Hematopoietic multipotent progenitor cell (in vitro differentiated cells): ENCODE measurements at regions not wholly inside any gene's neighbourhood (a gene's known extent, or its start where the extent isn't known, plus 50 kb on each side); places are given as distances from the start of the nearest gene placed in this dataset.
"Not testable (repeated sequence)": the region's sequence is repeated elsewhere in the genome, so short reads cannot be mapped to it uniquely, and the experiment has no call there.

Experiments
- DNase-seq, 3 donors: peaks; one replicate each; pipeline ENCODE4 v3.0.0-alpha.2; 2011 to 2015; ENCODE audit warnings: low read depth in 2 of 3, low spot score in 2 of 3

DNA sequence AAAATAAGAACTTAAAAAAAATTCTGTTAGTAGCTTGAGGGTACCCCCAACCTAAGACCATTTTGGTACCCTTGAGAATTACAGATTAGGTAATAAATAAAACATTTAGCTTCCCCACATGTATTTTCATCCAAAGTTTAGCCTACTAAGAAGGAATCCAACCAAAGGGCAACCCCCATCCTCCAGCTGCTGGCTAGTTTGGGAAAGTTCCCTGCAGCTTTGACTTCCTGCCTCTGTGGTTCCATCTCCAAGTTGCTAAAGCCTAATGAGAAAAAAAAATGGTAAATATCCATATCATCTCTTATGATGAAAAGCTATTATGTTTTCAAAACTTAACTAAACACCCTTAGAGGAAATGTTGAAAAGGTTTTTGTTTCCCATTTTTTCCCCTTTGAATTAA lies 547.2 kb downstream of the ANKRD7 start:
- DNase-seq: no peak

DNA sequence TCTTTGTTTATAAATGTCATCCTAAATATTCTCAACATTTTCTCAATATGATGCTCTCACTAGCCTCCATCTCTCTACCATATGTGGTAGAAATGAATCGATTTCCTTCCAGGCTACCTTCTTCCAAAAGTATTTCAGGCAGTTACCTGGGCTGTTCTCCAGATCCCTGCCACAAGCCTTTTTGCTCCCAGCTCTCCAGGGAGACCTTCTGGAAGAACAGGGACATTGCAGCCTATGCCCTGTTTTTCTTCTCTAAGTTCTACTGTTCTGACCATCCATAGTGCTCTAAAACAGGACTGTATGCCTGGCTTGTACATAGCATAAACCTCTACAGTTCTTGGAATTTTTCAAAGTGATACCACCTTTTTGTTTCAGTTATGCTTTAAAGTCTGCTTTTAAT lies 552.8 kb downstream of the ANKRD7 start:
- DNase-seq: no peak

DNA sequence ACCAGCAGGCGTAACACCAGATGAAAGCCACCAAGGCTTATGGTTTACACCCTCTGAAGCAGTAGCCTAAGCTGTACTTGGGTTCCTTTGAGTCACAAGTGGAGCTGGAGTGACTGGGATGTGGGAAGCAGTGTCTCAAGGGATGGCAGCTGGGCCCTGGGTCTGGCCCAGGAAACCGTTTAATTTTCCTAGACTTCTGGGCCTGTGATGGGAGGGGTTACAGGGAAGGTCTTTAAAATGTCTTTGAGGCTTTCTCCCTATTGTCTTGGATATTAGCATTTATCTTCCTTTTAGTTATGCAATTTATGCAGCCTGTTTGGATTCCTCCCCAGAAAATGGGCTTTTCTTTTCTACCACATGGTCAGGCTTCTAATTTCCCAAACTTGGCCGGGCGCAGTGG lies 568.2 kb downstream of the ANKRD7 start:
- DNase-seq: no peak

DNA sequence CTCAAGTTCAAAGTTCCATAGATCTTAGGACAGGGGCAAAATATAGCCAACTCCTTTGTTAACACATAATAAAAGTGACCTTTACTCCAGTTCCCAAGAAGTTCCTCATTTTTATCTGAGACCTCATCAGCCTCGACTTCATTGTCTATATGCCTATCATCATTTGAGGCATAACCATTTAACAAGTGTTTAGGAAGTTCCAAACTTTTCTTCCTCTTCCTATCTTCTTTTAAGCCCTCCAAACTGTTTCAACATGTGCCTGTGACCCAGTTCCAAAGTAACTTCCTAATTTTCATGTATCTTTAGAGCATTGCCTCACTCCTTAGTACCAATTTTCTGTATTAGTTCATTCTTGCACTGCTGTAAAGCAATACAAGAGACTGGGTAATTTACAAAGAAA lies 569.1 kb downstream of the ANKRD7 start:
- no peak for DNase-seq

DNA sequence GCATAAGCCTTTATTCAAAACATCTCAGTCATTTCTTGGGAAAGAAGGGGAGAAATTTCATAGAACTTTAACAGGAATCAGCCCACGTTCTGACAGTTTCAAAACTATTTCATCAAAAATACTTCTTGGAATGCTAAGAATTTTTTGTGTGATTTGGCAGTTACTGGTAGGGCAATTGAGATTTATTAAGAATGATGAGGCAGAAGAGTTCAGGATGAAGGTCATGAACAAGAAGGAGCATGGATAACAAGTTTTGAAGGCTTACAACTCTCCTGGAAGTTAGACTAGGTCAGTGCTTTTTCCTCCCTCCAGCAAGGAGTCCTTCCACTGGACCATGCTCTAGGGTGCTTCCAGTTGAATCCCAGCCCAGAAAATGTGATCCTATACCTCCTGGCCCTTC lies 569.9 kb downstream of the ANKRD7 start:
- no peak for DNase-seq

DNA sequence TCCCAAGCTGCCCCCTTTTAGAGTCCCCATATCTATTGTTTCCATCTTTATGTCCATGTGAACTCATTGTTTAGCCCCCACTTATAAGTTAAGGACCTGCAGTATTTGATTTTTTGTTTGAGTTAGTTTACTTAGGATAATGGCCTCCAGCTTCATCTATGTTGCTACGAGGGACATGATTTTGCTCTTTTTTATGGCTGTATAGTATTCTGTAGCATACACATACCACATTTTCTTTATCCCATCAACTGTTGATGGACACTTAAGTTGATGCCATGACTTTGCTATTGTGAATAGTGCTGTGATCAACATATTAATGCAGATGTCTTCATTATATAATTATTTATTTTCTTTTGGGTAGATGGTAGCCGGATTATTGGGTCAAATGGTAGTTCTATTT lies 576.9 kb downstream of the ANKRD7 start:
- DNase-seq: no peak

DNA sequence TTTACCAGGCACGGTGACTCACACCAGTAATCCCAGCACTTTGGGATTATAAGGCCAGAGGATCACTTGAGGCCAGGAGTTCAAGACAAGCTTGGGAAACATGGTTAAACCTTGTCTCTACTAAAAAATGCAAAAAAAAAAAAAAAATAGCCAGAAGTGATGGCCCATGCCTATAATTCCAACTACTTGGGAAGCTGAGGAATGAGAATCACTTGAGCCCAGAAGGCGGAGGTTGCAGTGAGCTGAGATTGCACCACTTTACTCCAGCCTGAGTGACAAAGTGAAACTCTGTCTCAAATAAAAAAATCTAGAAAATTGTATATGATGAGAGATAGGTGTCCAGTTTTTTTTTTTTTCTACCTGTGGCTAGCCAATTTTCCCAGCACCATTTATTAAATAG lies 578.2 kb downstream of the ANKRD7 start:
- no peak for DNase-seq

DNA sequence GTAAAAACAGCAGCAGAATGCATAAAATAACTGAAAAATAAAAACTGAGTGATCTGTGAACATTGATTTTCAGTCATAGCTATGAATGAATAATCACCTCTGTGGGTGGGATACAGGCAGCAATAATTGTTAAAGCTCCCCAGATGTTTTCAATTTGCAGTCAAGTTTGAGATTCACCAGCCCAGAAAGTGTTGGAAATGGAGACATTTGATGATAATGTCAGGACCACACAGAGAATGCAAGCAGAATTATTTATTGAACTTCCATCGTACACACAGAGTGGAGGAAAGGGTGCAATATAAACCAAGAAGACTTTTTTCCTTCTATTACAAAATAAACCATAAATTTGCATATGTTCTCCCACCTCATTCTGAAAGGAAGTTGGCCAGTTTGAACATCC lies 601.7 kb downstream of the ANKRD7 start:
- DNase-seq: no peak

DNA sequence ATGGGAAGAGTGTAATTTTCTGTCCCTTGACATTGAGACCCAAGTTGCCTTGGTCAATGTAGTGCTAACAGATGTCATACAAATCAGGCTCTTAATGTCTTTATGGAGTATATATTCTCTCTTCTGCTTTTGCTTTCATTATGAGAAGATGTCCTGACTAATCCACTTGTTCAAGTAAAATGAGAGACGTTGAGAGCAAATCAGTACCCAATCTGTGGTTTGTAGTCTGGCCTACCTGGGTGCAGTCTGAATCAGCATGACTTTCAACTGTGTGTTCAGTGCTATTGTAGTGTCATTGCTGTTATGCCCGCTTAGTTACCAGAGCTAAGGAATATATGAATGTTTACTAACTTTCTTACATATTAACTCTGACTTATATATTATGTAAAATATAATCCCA lies 612.4 kb downstream of the ANKRD7 start:
- no peak for DNase-seq

DNA sequence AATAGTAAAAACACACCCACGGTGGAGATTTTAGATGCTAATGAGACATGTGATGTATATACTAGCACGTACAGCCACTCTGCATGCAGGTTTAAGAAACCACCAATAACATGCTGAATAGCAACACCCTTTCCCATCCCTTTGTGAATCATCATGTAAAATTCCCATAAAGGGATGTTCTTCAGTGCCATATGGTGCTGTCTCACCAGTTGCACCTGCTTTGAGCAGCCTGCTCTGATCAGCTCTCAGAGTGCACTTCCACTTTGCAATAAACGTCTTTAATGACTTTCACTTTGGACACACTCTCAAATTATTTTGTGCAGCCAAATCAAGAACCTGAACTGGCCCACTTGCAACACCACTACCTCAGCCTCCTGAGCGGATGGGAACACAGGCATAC lies 615.0 kb downstream of the ANKRD7 start:
- DNase-seq: no peak

DNA sequence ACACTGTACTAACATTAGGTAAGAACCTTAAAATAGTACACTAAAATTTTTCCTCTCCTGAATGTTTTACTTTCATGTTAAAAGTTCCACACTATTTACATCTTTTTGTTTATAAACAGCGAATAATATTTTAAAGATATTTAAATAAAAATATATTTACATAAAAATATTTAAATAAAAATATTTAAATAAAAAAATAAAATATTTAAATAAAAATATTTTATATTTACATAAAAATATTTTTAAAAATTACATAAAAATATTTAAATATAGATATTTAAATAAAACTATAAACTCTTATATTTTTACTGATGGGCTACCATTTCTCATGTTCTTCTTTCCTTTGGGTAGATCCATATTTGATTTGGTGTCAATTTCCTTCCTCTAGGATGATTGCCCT lies 619.0 kb downstream of the ANKRD7 start:
- no peak for DNase-seq

DNA sequence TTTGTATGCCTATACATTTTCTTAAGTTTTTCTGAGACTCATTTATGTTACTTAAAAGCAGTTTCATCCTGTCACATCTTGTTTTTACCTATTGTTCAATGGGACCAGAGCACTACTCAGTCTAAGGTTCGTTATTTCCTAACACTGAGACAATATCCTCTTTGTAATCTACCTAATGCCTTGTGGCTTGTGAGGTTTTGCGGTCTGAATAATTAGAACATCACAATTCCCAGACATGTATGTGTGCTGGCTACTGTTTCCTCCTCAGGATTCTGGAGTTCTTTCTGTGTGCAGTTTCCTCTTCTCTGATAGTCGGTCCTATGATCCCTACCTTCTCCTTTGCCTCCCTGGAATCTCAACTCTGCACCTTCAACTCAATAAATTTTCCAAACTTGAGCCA lies 620.2 kb downstream of the ANKRD7 start:
- no peak for DNase-seq

DNA sequence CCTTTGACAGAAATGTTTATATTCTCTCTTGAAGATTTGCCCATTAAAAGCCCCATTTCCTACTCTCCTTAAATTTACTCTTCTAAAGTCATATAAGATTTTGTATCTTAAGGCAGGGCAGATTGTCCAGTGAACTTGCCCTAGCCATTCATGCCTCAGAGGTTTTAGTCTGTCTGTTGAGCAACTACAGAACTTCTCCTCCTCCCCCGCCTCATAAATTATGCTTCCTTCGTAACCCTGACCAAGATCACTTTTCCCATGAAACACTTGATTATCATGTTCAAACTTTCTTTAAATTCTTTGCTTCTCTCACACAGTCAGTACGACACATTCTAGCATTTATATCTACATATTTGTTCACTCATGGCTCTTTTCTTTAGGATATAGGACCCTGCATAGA lies 621.3 kb downstream of the ANKRD7 start:
- no peak for DNase-seq

DNA sequence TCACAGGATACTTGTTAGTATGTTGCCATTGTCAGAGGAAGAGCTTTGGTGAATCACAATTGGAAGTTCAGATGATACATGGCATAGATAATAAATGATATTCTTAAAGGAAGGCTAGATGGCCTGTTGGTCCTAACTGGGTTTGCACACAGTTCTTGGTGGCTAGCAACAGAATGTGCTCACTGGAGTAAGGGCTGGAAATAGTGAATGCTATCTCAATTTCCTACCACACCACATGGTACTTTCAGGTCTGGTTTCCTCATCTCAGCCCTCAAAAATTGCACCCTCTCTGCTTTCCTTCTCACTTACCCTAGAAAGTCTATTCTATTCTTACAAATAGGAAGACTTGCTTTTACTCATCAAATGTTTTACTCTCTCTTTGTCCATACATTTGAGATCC lies 622.5 kb downstream of the ANKRD7 start:
- no peak for DNase-seq

DNA sequence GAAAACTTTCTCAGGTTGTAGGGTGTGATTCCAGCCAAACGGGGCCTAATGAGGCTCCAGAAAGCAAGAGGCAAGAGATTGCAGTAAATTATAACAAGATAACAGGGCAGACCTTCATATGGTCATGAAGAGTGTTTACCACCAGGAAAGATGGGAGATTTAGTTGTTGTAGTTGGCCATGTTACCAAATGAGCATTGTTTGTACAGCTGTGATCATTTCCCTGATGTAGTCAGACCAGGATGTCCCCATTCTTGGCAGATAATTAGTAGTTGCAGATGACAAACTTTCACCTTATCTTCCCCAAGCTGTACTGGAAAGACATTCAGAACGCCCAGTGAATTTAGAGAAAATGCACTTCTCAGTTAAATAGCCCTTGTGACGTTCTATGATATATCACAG lies 630.8 kb downstream of the ANKRD7 start:
- no peak for DNase-seq

DNA sequence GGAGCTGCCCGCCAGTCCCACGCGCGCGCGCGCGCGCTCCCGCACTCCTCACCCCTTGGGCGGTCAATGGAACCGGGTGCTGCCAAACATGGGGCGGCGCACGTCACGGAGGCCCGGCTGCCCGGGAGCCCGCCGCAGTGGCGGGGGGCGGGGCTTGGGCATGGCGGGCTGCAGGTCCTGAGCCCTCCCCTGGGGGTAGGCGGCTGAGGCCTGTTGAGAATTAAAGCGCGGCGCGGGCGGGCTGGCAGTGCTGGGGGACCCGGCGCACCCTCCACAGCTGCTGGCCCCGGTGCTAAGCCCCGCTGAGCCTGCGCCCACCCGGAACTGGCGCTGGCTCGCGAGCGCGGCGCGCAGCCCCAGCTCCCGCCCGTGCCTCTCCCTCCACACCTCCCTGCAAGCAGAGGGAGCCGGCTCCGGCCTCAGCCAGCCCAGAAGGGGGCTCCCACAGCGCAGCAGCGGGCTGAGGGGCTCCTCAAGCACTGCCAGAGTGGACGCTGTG lies 634.2 kb downstream of the ANKRD7 start:
- DNase-seq: no peak

DNA sequence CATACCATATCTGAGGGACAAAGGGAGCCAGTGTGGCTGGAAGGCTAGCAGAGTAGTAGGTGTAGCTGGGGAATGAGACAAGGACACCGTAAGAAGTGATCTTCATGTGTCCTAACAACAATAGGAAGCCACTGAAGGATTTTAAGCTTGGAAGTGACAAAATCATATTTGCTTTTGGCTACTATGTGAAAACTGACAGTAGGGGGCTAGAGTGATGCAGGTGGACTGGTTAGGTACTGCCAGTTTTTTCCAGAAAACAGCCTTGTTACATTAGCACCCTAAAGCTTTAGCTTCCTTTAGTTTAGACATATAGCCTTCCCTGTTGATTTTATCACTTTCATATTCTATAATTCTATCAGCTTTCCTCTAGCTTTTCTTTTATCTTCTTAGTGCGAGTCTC lies 637.1 kb downstream of the ANKRD7 start:
- DNase-seq: no peak

DNA sequence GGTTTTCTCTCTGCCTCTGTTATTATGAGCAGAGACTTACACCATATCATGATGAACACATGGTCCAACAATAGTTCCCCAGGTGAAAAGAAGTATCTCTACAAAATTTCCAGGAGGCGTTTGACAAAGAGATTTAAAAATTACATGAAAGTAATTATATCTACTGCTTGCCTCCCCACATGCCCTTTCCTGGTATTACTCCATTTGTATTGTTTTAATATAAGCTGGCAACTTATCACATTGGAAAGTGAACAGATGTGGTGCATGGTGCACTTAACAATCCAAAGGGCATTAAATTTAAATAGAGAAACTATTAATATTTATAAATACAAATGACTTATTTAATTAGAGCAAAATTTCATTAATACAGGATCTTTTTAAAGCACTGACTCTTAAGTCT lies 638.2 kb downstream of the ANKRD7 start:
- no peak for DNase-seq

DNA sequence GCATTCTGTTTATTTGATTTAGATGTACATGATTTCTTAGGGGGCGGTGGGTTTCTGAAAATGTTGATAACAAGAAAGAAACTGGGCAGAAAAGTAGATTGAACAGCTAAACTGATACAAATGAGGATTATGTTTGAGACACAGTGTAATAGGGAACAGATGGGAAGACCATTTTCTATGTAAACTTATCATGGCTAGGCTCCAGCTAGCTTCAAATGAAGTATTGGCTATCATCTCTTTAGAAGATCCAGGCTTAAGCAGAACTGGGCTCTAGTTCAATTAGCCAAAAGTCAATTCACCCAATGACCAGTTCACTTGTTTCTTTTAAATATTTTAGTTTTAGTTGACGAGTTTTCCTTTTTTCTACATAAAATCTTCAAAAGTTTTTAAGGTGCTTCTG lies 639.5 kb downstream of the ANKRD7 start:
- no peak for DNase-seq

DNA sequence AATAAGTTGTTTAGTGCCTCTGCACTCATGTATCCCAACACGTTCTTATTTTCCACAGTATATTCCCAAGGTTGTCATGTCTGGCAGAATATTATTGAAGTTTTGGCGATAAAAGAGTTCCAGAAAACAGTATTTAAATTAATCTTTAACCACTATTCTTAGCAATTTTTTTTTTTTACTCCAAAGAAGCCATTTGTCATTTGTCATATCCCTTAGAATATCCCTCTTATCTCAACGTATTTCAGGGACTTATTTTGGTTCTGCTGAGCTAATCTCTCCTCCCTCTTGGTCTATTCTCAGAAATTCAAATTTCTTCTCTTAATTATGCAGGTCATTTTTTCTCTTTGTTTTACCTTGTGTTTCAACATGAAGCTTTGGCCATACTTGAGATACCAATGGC lies 643.4 kb downstream of the ANKRD7 start:
- no peak for DNase-seq

DNA sequence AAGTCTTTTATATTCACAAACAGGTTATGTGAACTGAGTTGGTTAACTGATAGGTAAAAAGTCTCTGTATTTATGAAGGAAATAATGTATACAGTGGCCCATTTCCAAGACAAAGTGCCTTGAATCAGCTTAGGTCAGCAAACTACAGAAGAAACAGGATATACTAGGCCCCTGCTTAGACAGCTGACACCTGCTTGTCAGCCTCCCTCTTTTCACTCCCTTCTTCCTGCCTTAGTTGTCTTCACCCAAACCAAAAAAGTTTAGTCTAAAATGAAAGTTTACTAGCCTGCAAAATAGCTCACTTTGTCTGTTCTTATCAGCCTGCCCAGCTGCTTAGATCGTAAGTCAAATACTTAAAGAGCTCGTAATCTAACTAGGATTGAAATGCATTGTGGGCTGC lies 644.6 kb downstream of the ANKRD7 start:
- DNase-seq: not testable (repeated sequence)

DNA sequence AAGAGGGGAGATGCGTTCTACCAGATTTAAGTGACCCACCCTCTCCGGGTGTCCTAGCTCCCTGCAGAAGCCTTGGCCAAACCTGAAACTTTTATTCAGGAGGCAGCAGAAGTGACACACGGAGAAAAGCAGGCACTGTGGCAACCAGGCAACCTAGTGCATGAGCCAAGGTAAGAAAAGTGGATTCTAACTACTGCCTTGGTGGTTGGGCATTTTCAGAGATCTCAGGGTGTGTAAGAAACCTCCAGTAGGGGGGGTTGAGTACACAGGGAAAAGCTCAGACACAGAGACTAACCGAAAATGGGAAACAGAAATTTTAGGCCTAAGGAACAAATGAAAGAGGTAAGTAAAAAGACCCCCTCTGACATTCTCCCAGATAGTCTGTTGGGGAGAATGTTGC lies 645.7 kb downstream of the ANKRD7 start:
- no peak for DNase-seq

DNA sequence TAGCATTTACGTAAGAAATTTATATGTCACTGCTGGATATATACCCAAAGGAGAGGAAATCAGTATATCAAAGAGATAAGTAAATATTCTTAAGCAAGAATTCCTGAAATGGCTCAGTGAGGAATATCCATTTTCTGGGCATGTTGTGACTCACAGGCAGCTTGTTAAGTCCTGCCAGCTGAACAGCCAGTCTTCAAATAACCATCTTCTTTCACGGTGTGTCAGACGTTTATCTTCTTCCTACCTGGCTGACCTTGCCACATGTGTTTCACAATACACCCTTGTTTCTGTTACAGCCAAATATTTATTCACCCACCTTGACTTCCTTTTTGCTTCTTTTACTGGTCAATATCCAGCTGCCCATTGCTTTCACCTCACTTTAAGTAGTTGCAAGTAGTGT lies 648.1 kb downstream of the ANKRD7 start:
- no peak for DNase-seq

DNA sequence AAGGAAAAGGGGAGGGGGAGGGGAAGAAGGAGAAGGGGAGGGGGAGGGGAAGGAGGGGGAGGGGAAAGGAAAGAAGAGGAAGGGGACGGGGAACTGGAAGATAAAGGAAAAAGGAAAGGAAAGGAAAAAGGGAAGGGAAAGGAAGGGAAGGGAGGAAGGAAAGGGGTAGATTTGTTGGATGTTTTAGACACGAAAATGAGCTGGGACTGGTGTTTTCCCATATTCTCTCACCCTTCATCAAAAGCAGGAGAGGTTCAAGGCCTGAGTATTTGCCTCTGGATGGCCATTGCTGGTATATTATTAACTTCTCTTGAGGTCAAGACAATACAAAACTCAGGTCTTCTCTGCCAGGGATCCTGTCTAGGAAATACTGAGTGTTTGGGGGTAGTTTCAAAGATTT lies 652.7 kb downstream of the ANKRD7 start:
- no peak for DNase-seq
